Activated CD4-positive, alpha-beta T cell treated with anti-CD3 and anti-CD28 coated beads for 36 hours (primary cell): ENCODE measurements at regions not wholly inside any gene's neighbourhood (a gene's known extent, or its start where the extent isn't known, plus 50 kb on each side); places are given as distances from the start of the nearest gene placed in this dataset.

Source experiments
- ATAC-seq: fragments of 200-7000 bp; cut with Tn5 transposase; one replicate; pipeline ENCODE4 v1.10.0; 2021; ENCODE audit warnings: mild to moderate bottlenecking, moderate library complexity
- CTCF ChIA-PET: fragments of 350-600 bp; sonication (Branson Sonifier 250); formaldehyde crosslinking; loops from one replicate; lab custom pipeline; 2021; ENCODE audit warnings: antibody characterized with exemption; lab: Charles Lee
- POLR2A ChIA-PET: fragments of 350-600 bp; sonication (Branson Sonifier 250); formaldehyde crosslinking; loops from one replicate; lab custom pipeline; 2021; ENCODE audit warnings: antibody characterized with exemption, inconsistent platforms; lab: Charles Lee
- DNase-seq: peaks from one replicate; pipeline ENCODE4 v3.0.0-alpha.2; 2020
- H3K27ac Mint-ChIP-seq: one replicate; pipeline ENCODE4 v1.8.0; 2021; ENCODE audit warnings: mixed read lengths
- H3K27me3 Mint-ChIP-seq: one replicate; pipeline ENCODE4 v1.8.0; 2021; ENCODE audit warnings: mixed read lengths
- H3K36me3 Mint-ChIP-seq: one replicate; pipeline ENCODE4 v1.8.0; 2021; ENCODE audit warnings: low read depth, mixed read lengths
- H3K4me1 Mint-ChIP-seq: one replicate; pipeline ENCODE4 v1.8.0; 2021; ENCODE audit warnings: mixed read lengths
- H3K4me3 Mint-ChIP-seq: one replicate; pipeline ENCODE4 v1.8.0; 2021; ENCODE audit warnings: mild to moderate bottlenecking, moderate library complexity, mixed read lengths
- H3K9me3 Mint-ChIP-seq: one replicate; pipeline ENCODE4 v1.8.0; 2021; ENCODE audit warnings: low read depth, mixed read lengths
- intact Hi-C, 2 experiments: fragments of 100-400 bp; cut with DNase I in 1 of 2; cut with micrococcal nuclease in 1 of 2; formaldehyde crosslinking; loops; one replicate each; pipeline versions ENCODE4 v1.14.2 to v1.15.1; 2022 to 2024; cut with DNase I, micrococcal nuclease

DNA sequence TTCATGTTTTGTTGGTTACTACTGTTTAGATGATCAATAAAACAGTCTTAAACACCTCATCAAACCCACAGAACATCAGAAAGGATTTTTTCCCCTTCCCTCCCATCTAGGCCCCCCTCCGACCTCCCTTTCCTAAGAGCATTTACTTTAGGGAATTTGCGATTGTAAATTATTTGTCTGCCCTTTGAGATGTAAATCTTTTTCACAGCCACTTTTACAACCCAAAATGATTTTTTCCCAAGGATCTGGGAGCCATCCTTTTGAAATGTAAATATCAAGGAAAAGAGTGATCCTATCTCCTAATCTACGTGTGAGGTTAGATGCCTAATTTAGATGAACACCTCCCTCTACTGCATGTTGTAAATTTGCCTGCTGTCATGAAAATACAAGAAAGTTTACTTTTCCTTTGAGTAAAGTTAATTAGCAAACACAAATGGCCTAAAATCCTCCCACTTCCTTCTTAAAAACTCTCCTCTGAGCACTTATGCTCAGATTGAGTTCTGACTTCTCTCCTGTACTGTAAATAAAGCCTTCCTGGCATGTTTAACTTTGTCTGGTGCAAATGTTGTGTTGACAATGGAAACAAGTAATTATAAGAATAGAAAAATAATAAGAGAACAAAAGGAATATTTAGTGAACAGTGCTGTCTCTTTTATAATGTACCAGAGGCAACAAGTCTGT is 1646.9 kb upstream of the SPRY2 start:
- no peak for ATAC-seq
- Mint-ChIP-seq H3K27ac (no peak overlapping the region), H3K4me3 (no peak overlapping the region), H3K36me3 (no peaks in the 10 kb centered on the region), H3K27me3 (no peaks in the 10 kb centered on the region), H3K9me3 (peaks cover 10% of the 10 kb centered on the region), H3K4me1 (no peaks in the 10 kb centered on the region)
- intact Hi-C loops = no loop called here
- ChIA-PET POLR2A (no interaction called here), CTCF (interaction anchor here (0.9 kb wide), 1 partner anchor 40 kb away, joined by 3 read pairs; no protein-coding TSS in a partner anchor)
- DNase-seq = no peak

DNA sequence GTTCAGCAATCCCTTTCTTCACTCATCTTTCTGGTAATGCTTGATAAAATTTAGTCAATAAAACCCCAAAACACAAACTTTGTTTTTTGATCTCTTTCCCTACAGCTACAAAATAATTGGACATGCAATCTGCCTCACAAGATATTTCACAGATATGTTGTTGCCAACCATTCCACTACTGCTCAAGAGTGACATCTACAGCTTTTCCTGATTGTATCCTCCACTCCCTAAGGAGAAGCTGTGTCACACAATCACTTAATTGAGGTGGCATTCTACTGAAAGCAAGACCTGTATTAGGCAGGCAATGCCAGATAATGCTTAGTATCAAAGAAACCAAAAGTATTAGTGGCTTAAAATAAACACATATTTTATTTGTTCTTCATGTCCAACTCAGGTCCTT is 1646.2 kb upstream of the SPRY2 start:
- H3K27ac Mint-ChIP-seq = no peak overlapping the region
- no peaks in the 10 kb centered on the region for H3K36me3 Mint-ChIP-seq
- intact Hi-C loops = no loop called here

GRCh38 chr13:81986308-81986707 is 1645.4 kb upstream of the SPRY2 start:
- H3K27me3 Mint-ChIP-seq = no peaks in the 10 kb centered on the region
- intact Hi-C loops = no loop called here
- no peaks in the 10 kb centered on the region for H3K36me3 Mint-ChIP-seq
- no peak overlapping the region for H3K27ac Mint-ChIP-seq
- POLR2A ChIA-PET = no interaction called here
- H3K9me3 Mint-ChIP-seq = peaks cover 16% of the 10 kb centered on the region
- H3K4me1 Mint-ChIP-seq = no peaks in the 10 kb centered on the region
- no peak overlapping the region for H3K4me3 Mint-ChIP-seq
- DNase-seq (no peak), ATAC-seq (no peak)
- CTCF ChIA-PET = no interaction called here

More for the DNA sequence above, 1646.2 kb upstream of the SPRY2 start:
- Mint-ChIP-seq H3K4me3 (no peak overlapping the region), H3K4me1 (no peaks in the 10 kb centered on the region), H3K27me3 (no peaks in the 10 kb centered on the region), H3K9me3 (peaks cover 9% of the 10 kb centered on the region)
- DNase-seq (no peak), ATAC-seq (no peak)
- POLR2A ChIA-PET = no interaction called here
- CTCF ChIA-PET = interaction anchor here (0.9 kb wide), 1 partner anchor 40 kb away, joined by 3 read pairs; no protein-coding TSS in a partner anchor

- peaks cover 14% of the 10 kb centered on the region for H3K9me3 Mint-ChIP-seq
- no peak overlapping the region for H3K27ac Mint-ChIP-seq
- intact Hi-C loops = no loop called here
- no peak overlapping the region for H3K4me3 Mint-ChIP-seq
- no peaks in the 10 kb centered on the region for H3K4me1 Mint-ChIP-seq
- no peaks in the 10 kb centered on the region for H3K36me3 Mint-ChIP-seq
- DNase-seq (no peak), ATAC-seq (no peak)
- ChIA-PET CTCF (no interaction called here), POLR2A (no interaction called here)
- no peaks in the 10 kb centered on the region for H3K27me3 Mint-ChIP-seq
Observed at GRCh38 chr13:81957121-81957520, 1616.2 kb upstream of the SPRY2 start.

GRCh38 chr13:81929988-81930387 is 1589.1 kb upstream of the SPRY2 start:
- intact Hi-C loops = no loop called here
- ChIA-PET CTCF (no interaction called here), POLR2A (no interaction called here)
- Mint-ChIP-seq H3K4me1 (no peaks in the 10 kb centered on the region), H3K27ac (no peak overlapping the region), H3K9me3 (peaks cover 10% of the 10 kb centered on the region), H3K36me3 (no peaks in the 10 kb centered on the region), H3K27me3 (no peaks in the 10 kb centered on the region), H3K4me3 (no peak overlapping the region)
- no peak for ATAC-seq
- no peak for DNase-seq

GRCh38 chr13:81927347-81927746 is 1586.4 kb upstream of the SPRY2 start:
- Mint-ChIP-seq H3K4me3 (no peak overlapping the region), H3K27me3 (no peaks in the 10 kb centered on the region), H3K27ac (no peak overlapping the region), H3K9me3 (peaks cover 9% of the 10 kb centered on the region), H3K4me1 (no peaks in the 10 kb centered on the region), H3K36me3 (no peaks in the 10 kb centered on the region)
- intact Hi-C loops = no loop called here
- CTCF ChIA-PET = no interaction called here
- no peak for ATAC-seq
- no peak for DNase-seq
- POLR2A ChIA-PET = no interaction called here

DNA sequence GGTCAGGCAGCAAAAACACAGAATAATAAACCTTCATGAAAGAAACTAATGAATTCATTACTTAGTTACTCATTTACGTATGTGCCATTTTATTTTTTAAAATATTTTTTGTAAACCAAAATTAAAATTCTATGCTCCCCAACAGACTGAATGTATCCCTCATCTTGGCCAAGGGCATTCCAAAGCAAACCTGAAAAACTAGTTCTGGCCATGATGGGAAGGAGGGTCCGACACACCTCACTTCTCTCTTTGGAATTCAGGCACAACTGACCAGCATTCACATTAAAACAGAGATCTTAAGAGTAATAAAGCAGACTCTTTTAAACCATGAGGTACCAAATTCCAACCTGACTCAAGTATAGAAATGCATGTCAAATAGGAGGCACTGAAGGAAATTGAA is 1576.9 kb upstream of the SPRY2 start:
- peaks cover 8% of the 10 kb centered on the region for H3K9me3 Mint-ChIP-seq
- H3K4me3 Mint-ChIP-seq = no peak overlapping the region
- no peak for ATAC-seq
- ChIA-PET POLR2A (no interaction called here), CTCF (no interaction called here)
- intact Hi-C loops = no loop called here
- no peaks in the 10 kb centered on the region for H3K4me1 Mint-ChIP-seq
- no peak overlapping the region for H3K27ac Mint-ChIP-seq
- H3K36me3 Mint-ChIP-seq = no peaks in the 10 kb centered on the region
- DNase-seq = no peak
- H3K27me3 Mint-ChIP-seq = no peaks in the 10 kb centered on the region

GRCh38 chr13:81916461-81916860 is 1575.5 kb upstream of the SPRY2 start:
- intact Hi-C loops = no loop called here
- POLR2A ChIA-PET = no interaction called here
- Mint-ChIP-seq H3K4me1 (no peaks in the 10 kb centered on the region), H3K27me3 (no peaks in the 10 kb centered on the region), H3K9me3 (peaks cover 6% of the 10 kb centered on the region), H3K36me3 (no peaks in the 10 kb centered on the region), H3K4me3 (no peak overlapping the region), H3K27ac (no peak overlapping the region)
- ATAC-seq = no peak
- CTCF ChIA-PET = no interaction called here
- DNase-seq = no peak

- no peak for ATAC-seq
- H3K27me3 Mint-ChIP-seq = no peaks in the 10 kb centered on the region
- DNase-seq = no peak
- POLR2A ChIA-PET = no interaction called here
- H3K4me1 Mint-ChIP-seq = no peaks in the 10 kb centered on the region
- CTCF ChIA-PET = no interaction called here
- H3K9me3 Mint-ChIP-seq = peaks cover 5% of the 10 kb centered on the region
- no peak overlapping the region for H3K27ac Mint-ChIP-seq
- intact Hi-C loops = no loop called here
- H3K4me3 Mint-ChIP-seq = no peak overlapping the region
- no peaks in the 10 kb centered on the region for H3K36me3 Mint-ChIP-seq
Observed at GRCh38 chr13:81907787-81908372, 1567.0 kb upstream of the SPRY2 start.

GRCh38 chr13:81888855-81889254 is 1547.9 kb upstream of the SPRY2 start:
- Mint-ChIP-seq H3K9me3 (peaks cover 17% of the 10 kb centered on the region), H3K4me3 (no peak overlapping the region), H3K27ac (no peak overlapping the region), H3K36me3 (no peaks in the 10 kb centered on the region), H3K4me1 (no peaks in the 10 kb centered on the region), H3K27me3 (no peaks in the 10 kb centered on the region)
- intact Hi-C loops = no loop called here
- CTCF ChIA-PET = interaction anchor here (0.6 kb wide), 1 partner anchor 1418 kb away, joined by 3 read pairs; no protein-coding TSS in a partner anchor
- DNase-seq (no peak), ATAC-seq (no peak)
- POLR2A ChIA-PET = no interaction called here

DNA sequence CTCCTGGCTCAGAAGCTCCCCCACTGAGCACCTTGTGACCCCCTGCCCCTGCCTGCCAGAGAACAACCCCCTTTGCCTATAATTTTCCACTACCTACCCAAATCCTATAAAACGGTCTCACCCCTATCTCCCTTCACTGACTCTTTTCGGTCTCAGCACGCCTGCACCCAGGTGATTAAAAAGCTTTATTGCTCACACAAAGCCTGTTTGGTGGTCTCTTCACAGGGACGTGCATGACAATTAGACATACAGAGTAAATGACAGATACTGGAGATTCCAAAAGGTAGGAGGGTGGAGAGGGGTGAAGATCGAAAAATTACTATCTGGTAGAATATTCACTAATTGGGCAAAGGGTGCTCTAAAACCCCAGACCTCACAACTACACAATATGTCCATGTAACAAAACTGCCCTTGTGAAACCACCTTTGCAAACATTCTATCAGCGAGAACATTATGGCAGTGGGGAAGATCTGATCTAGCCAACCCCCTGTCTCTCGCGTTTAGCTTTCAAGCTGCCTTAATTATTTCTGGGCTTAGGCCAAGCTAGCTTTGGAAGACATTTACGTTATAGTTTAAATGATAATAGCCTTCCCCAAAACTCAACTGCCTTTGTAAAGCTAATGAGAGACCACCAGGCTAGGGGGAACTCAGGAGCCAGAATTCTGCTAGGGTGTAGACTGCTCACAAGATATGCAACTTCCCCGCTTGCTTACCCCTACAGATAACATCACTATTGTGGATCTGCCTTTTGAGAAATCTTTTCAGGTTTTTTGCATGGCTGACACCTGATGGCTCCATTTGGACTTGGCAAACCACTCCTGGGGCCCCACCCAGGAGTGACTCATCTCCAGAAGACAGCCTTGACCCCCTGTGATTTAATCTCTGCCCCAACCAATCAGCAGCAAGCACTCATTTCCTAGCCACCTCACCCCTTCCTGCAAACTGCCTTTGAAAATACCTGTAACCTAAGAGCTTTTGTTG is 1534.0 kb upstream of the SPRY2 start:
- Mint-ChIP-seq H3K27me3 (no peaks in the 10 kb centered on the region), H3K9me3 (peaks cover 20% of the 10 kb centered on the region), H3K4me1 (no peaks in the 10 kb centered on the region), H3K27ac (no peak overlapping the region), H3K4me3 (no peak overlapping the region), H3K36me3 (no peaks in the 10 kb centered on the region)
- ChIA-PET POLR2A (no interaction called here), CTCF (no interaction called here)
- DNase-seq = no peak
- no peak for ATAC-seq
- intact Hi-C loops = no loop called here
